ENCODE measurements at regions not wholly inside any gene's neighbourhood (a gene's known extent, or its start where the extent isn't known, plus 50 kb on each side); places are given as distances from the start of the nearest gene placed in this dataset.

GRCh38 chrX:96575011-96575410 lies 109.6 kb upstream of the DIAPH2 start:
- TF ChIP-seq EZH2 (IDR thresholded peaks at IDR 0.05; ENCODE audit: low read length, unreplicated experiment) (no peak), EZH2phosphoT487 (IDR thresholded peaks at IDR 0.05; ENCODE audit: borderline replicate concordance, low read length) (no peak)
